Neural progenitor cell (in vitro differentiated cells): ENCODE measurements at regions not wholly inside any gene's neighbourhood (a gene's known extent, or its start where the extent isn't known, plus 50 kb on each side); places are given as distances from the start of the nearest gene placed in this dataset.

Source experiments
- EZH2 ChIP-seq: fragments of 200-600 bp; sonication (generic); IDR thresholded peaks from 2 replicates; pipeline ENCODE4 v1.6.1; 2017; ENCODE audit warnings: antibody characterized with exemption, mild to moderate bottlenecking, moderate library complexity
- EZH2phosphoT487 ChIP-seq: fragments of 200-600 bp; sonication (generic); IDR thresholded peaks from 2 replicates; pipeline ENCODE4 v1.6.1; 2017; ENCODE audit warnings: antibody characterized with exemption
- TF ChIP-seq, protein P1 (sequence below): fragments of 200-600 bp; sonication (generic); IDR thresholded peaks from 2 replicates; pipeline ENCODE4 v1.5.1; 2017; ENCODE audit warnings: antibody characterized with exemption, mild to moderate bottlenecking

- TF ChIP-seq, protein P1, sequence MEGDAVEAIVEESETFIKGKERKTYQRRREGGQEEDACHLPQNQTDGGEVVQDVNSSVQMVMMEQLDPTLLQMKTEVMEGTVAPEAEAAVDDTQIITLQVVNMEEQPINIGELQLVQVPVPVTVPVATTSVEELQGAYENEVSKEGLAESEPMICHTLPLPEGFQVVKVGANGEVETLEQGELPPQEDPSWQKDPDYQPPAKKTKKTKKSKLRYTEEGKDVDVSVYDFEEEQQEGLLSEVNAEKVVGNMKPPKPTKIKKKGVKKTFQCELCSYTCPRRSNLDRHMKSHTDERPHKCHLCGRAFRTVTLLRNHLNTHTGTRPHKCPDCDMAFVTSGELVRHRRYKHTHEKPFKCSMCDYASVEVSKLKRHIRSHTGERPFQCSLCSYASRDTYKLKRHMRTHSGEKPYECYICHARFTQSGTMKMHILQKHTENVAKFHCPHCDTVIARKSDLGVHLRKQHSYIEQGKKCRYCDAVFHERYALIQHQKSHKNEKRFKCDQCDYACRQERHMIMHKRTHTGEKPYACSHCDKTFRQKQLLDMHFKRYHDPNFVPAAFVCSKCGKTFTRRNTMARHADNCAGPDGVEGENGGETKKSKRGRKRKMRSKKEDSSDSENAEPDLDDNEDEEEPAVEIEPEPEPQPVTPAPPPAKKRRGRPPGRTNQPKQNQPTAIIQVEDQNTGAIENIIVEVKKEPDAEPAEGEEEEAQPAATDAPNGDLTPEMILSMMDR = no peak
- no peak for TF ChIP-seq EZH2
- no peak for TF ChIP-seq EZH2phosphoT487
These were observed 1058.6 kb downstream of the TRHDE start for GRCh38 chr12:73330584-73331351.
